A172 (cell line): ENCODE measurements at regions not wholly inside any gene's neighbourhood (a gene's known extent, or its start where the extent isn't known, plus 50 kb on each side); places are given as distances from the start of the nearest gene placed in this dataset.
A peak's percentile ranks its signal among the peaks of the same experiment; 100 is the strongest.
"Not testable (repeated sequence)": the region's sequence is repeated elsewhere in the genome, so short reads cannot be mapped to it uniquely, and the experiment has no call there.

ENCODE experiments used
- DNase-seq: peaks from one replicate; pipeline ENCODE4 v3.0.0-alpha.2; 2015; ENCODE audit warnings: low spot score

DNA sequence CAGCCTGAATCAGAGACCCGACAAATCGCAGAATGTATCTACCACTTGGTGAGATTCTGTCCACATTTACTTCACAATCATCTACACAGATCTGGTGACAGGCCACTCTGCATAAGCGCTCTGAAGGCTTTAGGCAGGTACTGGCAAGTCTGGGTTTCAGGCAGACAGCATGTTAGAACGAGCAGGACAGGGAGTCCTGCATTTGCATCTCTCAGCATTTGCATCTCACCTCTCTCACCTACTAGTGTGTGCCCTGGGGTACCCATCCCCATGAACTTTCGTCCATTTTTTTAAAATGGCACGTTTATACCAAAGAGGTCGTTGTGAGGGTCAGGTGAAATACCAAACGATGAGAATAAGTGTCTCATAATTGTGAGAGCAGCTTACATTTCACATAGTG is 108.2 kb downstream of the SPATA31A1 start:
- not testable (repeated sequence) for DNase-seq

- DNase-seq: peak; percentile 74
Measured at GRCh38 chr9:39464122-39464777, 108.8 kb downstream of the SPATA31A1 start.

- DNase-seq: not testable (repeated sequence)
Measured at GRCh38 chr9:39474499-39474898, 119.0 kb downstream of the SPATA31A1 start.

- not testable (repeated sequence) for DNase-seq
Measured at GRCh38 chr9:39483073-39483472, 127.6 kb downstream of the SPATA31A1 start.

- not testable (repeated sequence) for DNase-seq
Measured at GRCh38 chr9:39483880-39484279, 128.4 kb downstream of the SPATA31A1 start.

DNA sequence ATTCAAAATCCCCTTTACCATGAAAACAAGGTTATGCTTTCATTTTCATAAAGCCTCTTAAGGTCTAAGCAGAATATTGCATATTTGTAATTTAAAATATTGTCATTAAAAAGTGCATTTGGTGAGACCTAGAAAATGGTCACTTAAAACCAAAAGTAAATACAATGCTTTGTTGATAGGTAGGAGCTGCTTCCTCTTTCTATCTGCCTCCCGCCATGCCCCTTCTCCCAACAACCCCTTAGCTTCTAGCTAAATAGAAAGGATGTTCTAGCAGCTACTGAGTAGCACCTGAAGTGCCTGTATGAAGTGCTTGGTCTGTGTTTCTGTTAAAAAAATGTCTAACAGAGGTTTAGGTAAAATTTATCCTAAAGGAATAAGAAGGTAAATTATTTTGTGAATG is 128.8 kb downstream of the SPATA31A1 start:
- not testable (repeated sequence) for DNase-seq

DNA sequence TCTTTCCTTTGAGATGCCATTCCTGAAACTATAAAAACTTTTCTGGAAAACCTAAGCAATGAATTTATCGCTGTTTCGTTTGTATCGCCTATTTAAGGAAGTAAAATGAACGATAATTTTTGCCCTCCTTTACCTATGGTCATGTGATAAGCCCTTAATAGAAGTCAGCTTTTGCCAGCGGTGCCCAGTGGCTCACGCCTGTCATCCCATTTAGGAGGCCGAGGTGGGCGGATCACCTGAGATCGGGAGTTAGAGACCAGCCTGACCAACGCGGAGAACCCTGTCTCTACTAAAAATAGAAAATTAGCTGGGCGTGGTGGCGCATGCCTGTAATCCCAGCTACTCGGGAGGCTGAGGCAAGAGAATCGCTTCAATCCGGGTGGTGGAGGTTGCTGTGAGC is 132.0 kb downstream of the SPATA31A1 start:
- DNase-seq: not testable (repeated sequence)

DNA sequence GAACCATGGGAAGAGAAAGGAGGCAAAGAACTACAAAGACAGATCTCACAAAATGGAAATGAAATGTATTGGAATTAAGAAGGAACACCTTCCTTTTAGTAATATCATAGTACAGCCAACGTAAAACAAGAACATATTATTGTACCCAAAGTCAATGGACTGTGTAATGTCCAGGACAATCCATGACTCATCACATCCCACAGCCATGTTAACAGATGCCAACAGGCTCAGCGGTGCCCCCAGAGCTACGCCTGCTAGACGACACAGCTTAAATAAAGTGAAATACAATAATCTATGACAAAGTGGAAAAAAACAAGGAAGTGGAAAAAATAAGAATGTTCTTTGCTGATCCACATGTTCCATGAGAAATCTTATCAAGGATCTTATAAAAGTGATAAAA is 140.8 kb downstream of the SPATA31A1 start:
- not testable (repeated sequence) for DNase-seq

GRCh38 chr9:39503178-39503577 is 147.7 kb downstream of the SPATA31A1 start:
- DNase-seq: not testable (repeated sequence)

- not testable (repeated sequence) for DNase-seq
Measured at GRCh38 chr9:39527387-39528029, 172.0 kb downstream of the SPATA31A1 start.

- not testable (repeated sequence) for DNase-seq
Measured at GRCh38 chr9:39532597-39532996, 177.1 kb downstream of the SPATA31A1 start.

DNA sequence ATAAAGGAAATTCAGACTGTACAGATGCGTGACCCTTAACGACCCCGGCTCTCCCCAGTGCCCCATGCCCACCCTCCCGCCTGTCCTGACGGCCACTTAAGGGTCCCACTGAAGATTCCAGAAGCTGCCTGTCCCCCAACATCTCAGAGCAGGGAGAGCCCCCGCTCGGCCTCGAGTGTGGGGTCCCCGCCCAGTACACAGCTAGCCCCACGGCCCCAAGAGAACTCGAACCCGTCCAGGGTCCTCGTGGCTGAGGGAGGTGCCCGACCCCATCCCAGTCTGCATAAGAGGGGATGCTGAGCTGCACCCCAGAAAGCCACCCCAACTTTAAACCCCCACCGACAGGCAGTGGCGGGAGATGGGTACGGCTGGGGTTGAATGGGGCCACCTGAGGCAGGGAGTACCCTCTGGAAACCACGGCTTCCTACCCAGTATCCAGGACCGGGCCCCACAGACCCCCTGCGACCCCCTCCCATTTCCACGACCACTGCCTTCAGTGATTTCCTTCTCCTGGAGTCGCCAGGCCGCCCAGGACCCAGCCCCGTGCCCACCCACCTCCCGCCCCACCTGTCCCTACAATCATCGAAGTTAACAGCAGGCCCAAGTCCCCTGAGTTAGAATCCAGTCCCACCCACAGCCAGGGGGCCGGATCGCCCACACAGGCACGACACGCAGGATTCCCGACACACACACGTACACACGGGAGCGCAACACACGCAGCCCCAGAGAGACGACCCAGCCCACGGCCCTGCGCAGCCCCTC is 177.7 kb downstream of the SPATA31A1 start:
- DNase-seq: not testable (repeated sequence)

- not testable (repeated sequence) for DNase-seq
Measured at GRCh38 chr9:39533763-39534548, 178.5 kb downstream of the SPATA31A1 start.

- not testable (repeated sequence) for DNase-seq
Measured at GRCh38 chr9:39534897-39535296, 179.4 kb downstream of the SPATA31A1 start.

GRCh38 chr9:39542157-39542556 is 186.7 kb downstream of the SPATA31A1 start:
- DNase-seq: not testable (repeated sequence)

DNA sequence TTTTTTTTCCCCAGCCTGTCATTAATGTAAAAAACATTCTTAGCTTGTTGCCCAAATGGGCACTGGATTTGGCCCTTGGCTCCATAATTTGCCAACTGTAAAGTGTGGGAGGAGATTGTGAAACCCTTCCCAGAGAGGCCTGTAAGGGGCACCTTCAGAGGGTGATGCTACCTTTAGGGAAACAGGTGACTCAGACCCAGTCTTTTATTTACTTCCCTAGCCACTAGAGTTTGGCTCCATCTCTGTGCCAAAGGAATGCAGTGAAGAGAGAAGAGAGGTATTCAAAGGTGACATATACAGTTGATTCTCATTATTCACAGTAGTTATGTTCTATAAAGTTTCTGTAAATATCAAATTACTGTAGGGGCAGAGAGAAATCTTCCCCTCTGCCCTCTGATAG is 189.6 kb downstream of the SPATA31A1 start:
- not testable (repeated sequence) for DNase-seq

GRCh38 chr9:39550573-39550972 is 195.1 kb downstream of the SPATA31A1 start:
- DNase-seq: not testable (repeated sequence)

DNA sequence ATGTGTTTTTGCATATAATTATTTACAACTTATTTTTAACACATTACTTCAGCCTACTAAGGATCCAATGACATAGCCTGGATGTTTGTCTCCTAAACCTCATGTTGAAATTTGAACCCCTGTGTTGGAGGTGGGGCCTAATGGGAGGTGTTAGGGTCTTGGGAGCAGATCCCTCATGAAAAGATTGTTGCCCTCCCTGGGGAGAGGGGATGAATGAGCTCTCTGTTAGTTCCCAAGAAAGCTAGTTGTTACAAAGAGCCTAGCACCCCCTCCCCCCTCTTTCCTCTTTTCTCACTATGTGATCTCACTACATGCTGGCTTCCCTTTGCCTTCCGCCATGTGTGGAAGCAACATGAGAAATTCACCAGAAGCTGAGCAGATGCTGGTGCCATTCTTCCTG is 196.1 kb downstream of the SPATA31A1 start:
- not testable (repeated sequence) for DNase-seq

DNA sequence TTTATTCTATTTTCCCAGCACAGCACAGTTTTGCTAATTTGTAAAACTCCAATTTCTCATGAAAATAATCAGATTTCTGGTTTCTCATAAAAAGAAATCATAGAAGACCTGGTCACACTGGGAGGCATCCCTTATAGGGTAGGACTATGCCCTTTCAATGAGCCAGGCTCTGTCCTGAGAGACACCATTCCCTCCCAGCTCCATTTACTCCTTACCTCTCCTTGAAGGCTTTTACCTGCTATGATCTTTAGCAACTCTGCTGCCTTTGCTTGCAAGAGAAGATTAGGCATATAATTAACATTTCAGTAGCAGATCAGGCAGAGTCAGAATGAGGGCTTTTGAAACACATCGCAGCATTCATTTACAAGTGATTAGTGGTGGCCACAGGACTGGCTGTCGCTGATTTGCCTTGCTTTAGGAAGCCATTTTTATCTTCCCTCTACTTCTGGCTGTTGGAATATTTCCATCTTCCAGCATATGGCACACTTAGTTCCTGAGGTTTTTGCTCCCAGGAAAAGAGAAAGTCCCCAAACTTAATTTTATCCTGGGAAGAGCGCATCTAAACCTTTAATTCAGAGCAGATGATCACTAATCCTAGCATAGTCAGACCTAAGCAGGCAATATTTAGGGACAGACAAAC is 196.9 kb downstream of the SPATA31A1 start:
- not testable (repeated sequence) for DNase-seq

- not testable (repeated sequence) for DNase-seq
Measured at GRCh38 chr9:39554352-39554751, 198.9 kb downstream of the SPATA31A1 start.

DNA sequence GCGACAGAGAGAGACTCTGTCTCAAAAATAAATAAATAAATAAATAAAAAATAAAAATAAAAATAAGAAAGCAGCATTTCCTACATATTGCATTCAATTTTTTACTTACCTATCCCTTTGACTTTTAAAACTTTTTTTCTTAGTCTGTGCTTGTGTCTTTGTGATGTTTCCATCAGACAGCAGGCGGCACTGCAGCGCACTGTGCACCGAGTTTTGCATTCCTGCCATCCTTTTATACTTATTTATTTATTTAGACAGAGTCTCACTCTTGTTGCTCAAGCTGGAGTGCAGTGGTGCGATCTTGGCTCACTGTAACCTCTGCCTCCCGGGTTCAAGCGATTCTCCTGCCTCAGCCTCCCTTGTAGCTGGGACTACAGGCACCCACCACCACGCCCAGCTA is 203.9 kb downstream of the SPATA31A1 start:
- DNase-seq: not testable (repeated sequence)
